Erythroblast (primary cell): ENCODE measurements at regions not wholly inside any gene's neighbourhood (a gene's known extent, or its start where the extent isn't known, plus 50 kb on each side); places are given as distances from the start of the nearest gene placed in this dataset.

Experiments
- GATA1 ChIP-seq: IDR thresholded peaks from 2 replicates; pipeline ENCODE4 v1.6.1; 2011; ENCODE audit warnings: low read depth, mild to moderate bottlenecking, control low read depth, low read length, moderate library complexity
- POLR2A ChIP-seq: IDR thresholded peaks from 2 replicates; pipeline ENCODE4 v1.6.1; 2011; ENCODE audit warnings: mild to moderate bottlenecking, low read length

DNA sequence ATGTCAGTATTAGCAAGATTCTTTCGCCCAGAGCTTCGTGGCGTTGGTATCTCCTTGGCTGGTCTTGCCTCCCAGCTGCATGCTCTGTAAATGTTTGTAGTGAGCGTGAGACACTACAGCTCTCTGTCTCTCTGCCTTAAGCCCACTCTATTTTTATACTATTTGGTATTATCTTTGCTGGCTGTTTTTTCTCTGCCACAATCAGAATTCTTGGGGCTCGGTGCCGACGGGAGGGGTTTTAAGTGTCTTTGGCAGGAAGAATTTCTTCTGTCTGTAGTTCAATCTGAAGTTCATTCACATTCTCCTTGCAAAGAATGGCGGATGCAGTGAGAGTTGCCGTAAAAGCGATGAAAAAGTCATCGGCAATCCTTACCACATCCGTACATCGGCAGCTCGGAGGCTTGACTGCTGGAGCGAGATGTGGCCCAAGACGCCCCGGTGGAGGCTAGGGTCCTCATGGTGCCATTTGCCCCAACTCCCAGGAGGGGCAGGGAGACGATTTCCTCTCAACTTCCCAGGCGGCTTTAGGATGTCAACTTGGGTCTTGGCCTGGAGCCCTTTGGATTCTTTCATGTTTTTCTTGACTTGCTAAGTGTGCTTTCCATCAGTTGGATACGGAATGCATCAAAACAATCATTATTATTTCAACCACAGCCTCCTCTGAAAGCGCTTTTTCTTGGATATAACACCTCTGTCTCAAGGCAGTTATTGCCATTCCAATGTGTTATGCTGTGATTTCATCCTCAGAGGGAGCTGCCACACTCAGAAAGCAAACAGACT is 132.3 kb upstream of the SDK2 start:
- no peak for TF ChIP-seq POLR2A
- no peak for TF ChIP-seq GATA1
